ENCODE measurements at regions not wholly inside any gene's neighbourhood (a gene's known extent, or its start where the extent isn't known, plus 50 kb on each side); places are given as distances from the start of the nearest gene placed in this dataset.

DNA sequence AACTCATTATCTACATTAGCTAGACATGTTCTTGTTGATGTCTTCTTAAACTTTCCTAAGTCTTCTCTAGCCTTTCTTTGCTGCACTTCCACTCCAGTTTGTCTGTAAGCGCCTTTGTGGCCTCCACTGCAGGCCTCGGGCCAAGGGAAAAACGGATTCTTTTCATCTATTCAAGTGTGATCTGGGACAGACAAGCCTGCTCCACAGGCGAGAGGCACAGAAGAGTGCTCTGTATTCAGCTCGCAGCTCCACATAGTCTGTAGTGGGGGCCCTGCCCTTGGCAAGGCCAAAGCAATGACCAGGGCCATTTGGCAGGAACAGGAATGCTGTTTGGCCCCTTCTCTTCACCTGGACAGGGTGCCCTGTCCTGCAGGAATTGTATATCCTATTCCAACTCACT lies 84.1 kb upstream of the BARX2 start:
- DNase-seq (ENCODE audit: low spot score) = peak; percentile 83

DNA sequence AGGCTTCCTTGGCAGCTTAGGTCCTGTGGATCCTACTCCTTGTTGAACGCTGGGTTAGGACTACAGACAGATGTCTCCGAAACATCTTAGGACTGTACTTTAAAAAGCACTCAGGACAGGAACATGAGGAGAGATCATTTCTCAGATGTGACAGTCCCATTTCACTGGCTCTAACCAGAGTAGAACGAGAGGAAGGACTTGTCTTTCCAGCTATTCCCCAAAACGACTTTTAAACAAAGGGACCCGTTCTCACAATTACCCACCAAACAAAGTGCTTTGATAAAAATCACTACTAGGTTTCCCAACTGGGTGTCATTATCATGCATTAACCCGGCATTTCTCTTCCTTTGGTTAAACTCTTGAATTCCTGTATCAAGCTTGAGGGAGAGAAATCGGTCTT lies 84.7 kb upstream of the BARX2 start:
- no peak for DNase-seq (ENCODE audit: low spot score)

DNA sequence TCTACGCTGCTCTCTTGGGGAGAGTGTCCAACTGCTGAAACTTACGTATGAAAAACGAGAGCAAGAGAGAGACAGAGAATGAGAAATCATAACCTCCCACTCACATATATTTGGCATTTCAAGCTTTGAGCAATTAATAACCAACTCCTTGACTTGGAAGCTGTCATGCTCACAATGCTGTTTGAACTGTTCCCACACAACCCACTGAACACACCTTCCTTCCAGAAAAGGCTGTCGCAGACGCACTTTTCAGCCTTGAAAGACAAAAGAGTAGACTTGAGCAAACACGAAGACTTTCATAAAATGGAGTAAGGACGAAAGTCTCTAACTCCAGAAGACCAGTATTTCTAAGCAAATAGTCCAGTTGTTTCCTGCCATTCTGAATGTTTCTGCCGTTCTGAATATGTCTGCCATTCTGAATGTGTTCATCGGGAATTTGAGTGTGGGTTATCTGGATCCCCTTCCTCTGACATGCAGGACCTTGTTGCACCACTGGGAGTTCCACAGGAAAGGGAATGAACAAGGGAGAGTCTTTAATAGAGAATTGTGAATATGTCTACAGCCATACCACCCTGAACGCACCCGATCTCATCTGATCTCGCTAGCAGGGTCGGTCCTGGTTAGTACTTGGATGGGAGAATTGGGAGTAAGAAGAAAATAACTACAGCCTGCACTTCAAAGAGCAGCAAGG lies 86.2 kb upstream of the BARX2 start:
- peak; percentile 69 for DNase-seq (ENCODE audit: low spot score)

DNA sequence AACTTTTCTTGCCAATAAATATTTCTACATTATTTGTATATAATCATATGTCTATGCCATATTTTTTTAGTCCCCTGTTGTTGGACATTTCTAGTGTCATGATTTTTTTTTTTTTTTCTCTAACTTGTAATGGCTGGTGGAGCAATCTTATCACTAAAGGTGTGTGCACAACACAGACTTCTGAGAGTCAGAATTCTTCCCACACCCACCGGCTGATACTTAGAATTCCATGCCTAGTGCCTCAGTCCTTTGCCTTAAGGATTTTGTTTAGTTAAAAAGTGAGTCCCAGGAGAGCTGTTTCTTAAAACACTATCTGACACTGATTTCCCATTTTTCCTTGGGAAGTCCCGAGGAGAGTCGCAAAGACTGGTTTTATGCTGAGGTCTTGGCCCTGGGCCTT lies 87.7 kb upstream of the BARX2 start:
- DNase-seq (ENCODE audit: low spot score) = no peak

DNA sequence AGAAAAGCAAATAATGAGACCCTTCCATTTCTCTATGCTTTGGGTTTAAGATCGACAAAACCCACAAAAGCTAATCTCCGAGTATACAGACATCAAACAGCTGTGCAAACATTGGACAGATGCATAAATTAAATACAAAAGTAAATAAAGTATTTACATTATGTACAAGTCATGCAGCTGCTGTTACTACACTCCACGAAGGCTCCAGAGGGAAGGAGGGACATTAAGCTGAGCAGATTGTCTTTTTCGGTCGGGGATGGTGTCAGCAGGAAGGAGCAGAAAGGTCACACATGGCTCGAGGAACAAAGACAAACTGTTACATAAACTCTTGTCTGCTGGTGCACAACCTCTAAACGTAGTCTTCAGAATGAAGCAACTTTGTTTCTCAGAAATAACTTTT lies 88.8 kb upstream of the BARX2 start:
- no peak for DNase-seq (ENCODE audit: low spot score)

DNA sequence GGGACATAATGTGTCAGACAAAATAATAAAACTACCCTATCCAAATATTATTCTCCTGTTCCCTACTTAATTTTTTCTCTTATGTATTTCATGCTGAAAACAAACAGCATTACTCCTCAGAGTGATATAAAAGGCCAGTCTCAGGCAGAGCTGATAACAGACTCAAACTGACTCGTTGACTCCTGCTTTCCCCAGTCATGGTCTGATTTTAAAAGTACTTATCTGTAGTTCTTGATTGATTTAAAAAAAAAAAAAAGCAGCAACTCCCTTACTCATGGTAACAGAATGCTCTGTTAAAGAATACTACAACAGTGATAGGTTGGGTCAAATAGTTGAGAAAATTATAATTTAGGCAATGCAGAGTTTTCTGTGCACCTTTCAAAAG lies 90.3 kb upstream of the BARX2 start:
- no peak for DNase-seq (ENCODE audit: low spot score)

DNA sequence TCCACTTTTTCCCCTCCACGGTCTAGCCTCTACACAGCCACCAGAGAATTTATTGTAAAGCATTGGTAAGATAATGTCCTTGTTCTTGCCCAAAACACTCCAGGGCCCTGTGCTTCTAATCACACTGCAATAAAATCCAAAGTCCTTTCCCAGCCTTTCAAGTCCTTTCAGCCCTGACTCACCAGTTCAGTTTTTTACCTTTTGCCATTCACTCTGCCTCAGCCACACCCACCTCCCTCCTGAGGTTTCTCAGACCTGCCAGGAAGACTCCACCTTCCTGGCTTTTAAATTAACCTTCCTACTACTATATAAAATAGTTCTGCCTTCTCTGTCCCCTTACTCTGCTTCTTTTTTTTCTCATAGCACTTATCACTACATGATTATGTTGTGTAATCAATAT lies 91.0 kb upstream of the ARHGAP32 start:
- DNase-seq (ENCODE audit: low spot score) = no peak

DNA sequence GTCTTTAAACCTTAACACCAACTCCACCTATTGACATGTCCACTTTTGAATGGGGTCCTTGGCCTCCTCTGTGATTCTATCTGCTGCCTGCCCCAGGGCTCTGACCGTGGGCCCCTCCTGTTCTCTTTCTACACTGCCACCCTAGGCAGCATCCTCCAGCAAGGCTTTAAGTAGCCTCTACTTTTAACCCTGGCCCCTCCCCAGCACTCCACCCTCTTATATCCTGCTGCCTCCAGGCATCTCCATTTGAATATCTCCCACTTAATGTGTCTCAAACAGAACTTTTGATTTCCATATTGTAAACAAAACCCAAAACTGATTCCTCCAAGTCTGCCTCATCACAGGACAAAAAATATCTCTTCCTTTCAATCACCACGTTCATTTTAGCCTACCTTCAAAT lies 90.5 kb upstream of the ARHGAP32 start:
- no peak for DNase-seq (ENCODE audit: low spot score)

DNA sequence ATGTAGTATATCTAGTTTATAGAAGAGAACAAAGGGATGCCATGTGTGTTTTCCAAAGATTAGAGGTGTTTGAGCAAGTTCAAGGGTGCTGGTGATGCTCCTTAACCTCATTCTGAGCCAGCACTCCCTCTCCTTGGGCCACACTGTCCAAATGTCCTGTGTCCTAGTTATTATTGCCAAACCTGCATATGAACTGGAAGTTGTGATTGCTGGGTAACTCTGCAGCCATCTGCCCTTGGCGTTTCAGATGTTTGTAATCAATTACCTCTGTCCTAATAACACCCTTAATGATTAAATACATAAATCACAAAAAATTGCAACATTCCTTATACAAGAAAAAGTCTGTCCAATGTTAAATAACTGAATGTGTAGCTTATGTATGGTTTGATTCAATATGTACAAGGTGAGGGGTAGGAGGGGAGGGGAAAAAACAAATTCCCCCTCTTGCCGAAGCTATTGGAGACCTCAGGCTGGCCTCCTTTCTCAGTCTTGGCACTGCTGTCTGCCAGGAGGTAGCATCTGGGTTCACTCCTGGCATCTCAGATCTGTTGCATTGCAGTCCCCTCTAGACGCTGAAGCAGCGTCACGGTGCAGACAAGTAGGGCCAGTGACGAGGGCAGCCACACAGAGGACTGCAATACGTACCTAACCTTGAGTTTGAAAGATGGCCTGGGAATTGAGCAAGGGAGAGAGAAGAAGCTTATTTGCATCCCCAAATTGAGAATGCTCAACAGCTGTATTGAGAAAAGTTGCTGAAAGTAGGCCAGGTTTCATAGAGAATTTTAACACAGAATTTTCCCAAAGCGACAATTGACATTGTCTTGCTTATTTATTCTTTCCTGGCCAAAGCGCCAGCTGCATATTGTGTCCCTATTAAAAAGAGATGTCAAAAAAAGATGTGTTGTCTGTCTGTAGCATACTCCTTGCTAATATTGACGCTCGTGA lies 89.6 kb upstream of the ARHGAP32 start:
- DNase-seq (ENCODE audit: low spot score) = no peak

DNA sequence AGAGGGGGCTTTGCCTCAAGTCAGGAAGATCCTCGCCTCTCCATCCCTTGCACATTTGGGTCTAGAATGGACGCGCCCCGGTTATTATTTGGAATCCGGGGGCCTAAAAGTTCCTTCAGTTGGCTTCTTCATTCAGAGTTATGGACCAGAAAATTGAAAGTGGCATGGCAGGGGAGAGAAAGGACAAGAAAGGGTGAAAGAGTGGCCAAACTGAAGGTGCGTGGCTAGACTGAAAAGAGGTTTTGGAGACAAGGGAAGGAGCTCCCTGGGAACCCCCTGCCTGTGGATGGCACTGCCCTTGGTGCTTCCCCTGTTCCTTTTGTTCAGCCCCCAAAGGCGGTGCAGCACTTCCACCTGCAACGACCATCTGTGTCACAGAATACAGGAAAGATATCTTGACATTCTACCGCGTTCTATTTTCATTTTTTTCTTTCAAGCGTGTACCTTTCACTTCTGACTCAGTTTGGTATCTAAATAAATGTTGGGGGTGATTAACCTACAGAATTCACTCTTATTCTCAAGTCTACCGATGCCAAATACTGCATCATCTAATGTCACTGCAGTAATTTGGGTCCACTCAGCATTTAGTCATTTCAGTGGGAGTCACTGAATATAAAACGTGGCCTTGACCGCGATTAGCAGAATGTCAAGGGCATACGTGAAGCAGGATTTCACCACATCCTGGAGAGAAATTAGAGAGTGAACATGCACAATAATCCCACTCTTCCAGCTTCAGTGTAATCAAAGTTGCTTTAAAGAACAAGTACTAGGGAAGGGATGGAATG lies 88.1 kb upstream of the ARHGAP32 start:
- no peak for DNase-seq (ENCODE audit: low spot score)

DNA sequence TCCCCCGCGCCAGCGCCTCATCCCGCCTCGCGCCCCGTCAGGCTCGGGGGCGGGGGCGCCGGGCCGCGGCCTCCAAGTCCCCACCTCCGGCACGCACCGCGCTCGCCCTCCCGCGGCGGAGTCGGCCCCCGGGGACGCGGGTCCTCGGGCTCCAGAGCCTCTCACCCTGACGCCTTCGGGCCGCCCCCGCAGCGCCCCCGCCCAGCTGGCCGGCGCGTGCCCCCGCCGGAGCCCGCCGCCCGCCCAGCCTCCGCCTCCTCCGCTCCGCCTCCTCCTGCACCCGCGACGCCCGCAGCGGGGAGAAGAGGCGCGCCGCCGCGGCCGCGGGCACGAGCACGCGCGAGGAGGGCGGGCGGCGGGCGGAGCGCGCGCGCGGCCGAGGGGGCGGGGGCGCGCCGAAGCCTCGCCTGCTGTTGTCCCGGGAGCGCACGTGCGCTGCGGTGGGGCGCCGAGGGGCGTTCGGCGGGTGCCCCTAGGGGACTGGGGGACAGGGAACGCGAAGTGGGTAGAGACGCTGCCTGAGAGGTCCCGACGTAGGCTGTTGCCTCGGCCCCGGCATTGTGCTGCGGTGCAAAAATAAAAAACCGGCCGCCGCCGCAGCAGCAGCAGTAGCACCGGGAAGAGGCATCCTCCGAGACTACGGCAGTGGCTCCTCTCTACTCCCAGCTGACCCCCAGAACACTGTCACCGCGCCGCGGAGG lies 87.4 kb upstream of the ARHGAP32 start:
- DNase-seq (ENCODE audit: low spot score) = peak; percentile 86

DNA sequence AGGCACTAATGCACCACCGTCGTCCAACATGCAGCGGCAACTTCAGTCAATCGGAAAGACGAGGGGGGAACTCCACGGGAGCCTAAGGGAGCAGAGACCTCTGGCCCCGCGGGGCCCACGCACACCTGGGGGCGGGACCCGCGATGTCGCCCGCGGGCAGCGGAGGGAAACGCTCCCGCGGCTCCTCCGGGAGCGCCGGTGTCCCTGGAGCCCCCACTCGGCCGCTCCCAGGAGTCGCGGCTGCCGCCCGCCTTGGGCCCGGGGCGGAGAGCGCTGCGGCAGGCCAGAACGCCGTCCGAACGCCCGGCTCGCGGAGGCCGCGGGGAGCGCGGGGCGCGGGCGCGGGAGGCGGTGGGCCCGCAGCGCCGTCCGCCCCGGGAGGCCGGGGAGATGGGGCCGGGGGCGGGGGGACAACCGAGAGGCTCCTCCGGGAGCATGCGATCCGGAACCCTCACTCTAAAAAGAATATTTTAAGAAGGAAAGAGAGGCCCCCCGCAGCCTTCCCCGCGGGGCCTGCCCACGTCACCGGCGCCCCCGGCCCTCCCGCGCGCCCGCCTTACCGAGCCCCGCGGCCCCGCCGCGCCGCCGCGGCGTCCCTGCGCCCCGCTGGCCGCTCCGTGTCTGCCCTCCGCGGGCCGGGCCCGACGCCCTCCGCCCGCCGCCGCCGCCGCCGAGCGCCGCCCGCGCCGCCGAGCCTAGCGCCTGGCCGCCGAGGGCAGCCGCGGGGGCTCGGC lies 86.6 kb upstream of the ARHGAP32 start:
- no peak for DNase-seq (ENCODE audit: low spot score)

DNA sequence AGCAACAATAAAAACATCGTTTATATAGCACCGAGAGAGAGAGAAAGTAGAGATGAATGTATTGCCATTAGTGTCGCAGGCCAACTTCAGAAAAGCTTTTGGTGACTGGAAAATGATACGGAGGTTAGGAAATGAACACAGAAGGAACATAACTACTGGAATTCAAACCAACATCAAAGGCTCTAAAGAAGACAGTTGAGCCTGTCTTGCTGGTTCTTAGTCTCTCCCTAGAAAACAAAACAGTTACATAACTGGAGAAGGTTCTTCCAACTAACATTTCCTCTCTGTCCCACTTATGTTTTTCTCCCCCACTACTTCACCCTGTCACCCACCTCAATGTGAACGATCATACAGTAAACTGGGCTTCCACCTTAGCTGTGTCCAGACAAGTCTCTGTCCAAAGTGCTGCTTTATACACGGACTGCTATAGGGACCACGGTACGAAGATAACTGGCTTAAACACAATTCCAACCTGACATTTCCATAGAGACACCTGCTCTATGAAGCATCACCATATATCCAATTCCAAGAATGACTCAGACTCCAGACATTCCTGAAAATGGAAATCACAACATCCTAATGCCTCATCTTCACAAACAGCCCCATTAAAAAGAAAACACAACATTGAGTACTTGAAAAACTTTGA lies 85.2 kb upstream of the ARHGAP32 start:
- DNase-seq (ENCODE audit: low spot score) = no peak

DNA sequence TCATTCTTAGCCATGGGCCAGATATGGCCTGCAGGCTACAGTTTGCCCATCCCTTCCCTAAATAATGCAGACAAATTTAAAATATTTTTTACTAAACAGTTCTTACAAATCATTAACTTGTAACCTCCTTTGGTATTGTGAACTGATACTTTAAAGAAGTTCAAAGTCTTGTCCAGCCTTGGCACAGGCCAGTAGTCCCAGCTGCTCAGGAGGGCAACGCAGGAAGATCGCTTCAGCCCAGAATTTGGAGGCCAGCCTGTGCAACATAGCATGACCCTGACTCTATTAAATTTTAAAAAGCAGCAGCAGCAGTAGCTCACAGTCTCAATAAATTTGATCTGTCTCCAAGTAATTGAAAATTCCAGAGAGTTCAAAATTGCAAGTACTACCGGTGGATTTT lies 83.7 kb upstream of the ARHGAP32 start:
- no peak for DNase-seq (ENCODE audit: low spot score)

DNA sequence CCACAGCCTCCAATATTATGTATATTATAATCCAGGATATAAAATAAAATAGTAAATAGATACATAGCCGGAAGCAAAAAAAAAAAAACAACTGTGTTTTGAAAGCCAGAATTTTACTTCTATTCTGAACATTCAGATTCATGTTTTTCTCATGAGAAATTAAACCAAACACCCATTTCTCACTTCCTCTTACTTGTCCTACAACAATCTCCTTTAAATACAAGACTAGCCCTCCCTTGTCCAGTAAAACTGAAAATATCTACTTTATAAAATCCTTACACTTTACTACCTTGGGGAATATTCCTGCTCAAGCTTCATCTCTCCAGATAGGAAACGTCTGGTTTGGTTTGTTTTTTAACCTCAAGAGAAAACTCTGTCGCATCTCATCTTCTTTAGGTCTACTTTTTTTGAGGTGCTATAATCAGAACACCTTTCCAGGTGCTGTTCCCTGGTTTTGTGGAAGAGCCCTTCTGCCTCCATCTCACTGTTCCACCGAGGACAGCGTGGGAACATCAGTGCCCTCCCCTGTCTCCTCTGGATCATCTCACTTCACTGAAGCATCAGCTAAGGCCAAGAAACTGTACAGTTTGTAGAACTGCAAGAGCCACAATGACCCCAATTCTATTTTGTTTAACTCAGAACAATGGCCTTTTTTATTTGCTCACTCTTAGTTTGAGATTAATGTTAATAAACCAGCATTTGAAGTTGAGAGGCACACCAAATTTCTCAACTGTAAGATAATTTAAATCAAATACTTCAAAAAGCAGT lies 82.0 kb upstream of the ARHGAP32 start:
- no peak for DNase-seq (ENCODE audit: low spot score)

DNA sequence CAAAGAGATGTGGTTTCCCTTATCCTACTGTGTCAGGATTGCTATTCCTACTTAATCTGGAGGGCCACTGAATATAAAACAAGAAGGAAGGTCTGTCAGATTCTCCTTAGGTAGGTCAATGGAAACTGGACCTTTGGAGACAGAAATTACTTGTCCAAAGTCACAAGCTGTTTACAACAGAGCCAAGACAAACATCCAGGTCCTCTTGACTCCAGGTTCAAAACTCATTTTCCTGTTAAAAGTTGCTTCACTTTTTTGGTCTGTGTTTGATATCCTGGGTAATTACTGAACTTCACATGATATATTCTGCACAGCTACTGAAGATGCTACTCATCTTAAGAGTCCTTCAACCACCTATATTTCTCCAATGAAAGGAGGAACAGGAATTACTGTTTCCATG lies 81.2 kb upstream of the ARHGAP32 start:
- DNase-seq (ENCODE audit: low spot score) = no peak

DNA sequence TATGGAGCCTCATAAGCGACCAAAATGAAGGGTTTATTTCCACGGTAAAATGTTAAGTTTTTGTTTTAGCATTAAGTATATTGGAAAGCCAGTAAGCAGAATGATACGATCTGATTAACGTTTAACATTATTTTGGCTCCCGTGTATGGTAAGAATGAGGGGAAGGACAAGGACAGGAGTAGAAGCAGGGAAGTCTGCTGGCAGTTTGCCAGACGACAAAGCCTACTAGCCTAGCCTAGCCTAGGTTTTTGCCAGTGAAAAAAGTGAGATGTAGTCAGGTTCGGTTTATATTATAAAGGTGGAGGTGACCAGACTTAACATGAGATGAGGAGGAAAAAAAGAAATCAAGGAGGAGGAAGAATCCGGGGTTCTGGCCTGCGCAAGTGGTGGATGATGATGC lies 78.9 kb upstream of the ARHGAP32 start:
- DNase-seq (ENCODE audit: low spot score) = no peak

DNA sequence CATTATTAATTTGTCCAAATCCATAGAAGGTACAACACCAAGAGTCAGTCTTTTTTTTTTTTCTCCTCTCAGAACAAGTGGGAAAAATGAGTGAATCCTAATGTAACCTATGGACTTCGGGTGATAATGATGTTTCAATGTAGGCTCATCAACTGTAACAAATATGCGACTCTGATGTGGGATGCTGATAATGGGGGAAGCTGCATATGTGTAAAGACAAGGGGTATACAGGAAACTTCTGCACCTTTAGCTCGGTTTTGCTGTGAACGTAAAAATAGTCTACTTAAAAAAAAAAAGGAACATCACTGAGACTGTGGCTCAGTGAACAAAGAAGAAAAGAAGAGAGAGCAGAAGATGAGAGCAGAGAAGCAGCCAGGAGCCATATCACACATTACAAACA lies 78.3 kb upstream of the ARHGAP32 start:
- no peak for DNase-seq (ENCODE audit: low spot score)

DNA sequence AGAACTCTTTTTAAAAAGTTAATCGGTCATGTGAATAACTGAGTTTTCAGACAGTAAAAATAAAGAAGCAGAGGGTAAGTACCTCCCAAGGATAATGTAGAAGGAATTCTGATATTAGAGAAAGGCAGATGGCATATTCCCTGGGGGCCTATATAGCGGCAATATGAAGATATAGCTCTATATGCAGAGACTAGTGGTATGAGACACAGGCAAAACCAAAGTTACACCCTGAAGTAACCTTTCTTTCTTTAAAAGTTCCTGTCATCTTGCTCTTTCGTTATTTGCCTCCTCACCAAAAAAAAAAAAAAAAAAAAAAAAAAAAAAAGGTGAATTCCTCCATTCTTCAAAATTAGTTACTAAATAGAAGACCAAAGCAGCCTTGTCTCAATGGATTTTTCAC lies 76.2 kb upstream of the ARHGAP32 start:
- DNase-seq (ENCODE audit: low spot score) = no peak

DNA sequence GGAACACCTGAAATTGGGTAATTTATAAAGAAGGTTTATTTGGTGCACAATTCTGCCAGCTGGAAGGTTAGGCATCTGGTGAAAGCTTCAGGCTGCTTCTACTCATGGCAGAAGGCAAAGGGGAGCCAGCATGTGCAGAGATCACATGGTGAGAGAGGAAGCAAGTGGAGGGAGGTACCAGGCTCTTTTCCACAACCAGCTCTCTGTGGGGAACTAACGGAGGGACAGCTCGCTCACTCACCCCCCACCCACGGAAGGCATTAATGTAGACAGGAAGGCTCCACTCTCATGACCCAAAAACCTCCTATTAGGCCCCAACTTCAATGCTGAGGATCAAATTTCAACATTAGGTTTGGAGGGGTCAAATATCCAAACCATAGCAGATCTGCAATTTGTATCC lies 75.6 kb upstream of the ARHGAP32 start:
- no peak for DNase-seq (ENCODE audit: low spot score)
